ENCODE measurements at regions not wholly inside any gene's neighbourhood (a gene's known extent, or its start where the extent isn't known, plus 50 kb on each side); places are given as distances from the start of the nearest gene placed in this dataset.

GRCh38 chr6:44642349-44642748 is 254.8 kb downstream of the CDC5L start:
- H3K9me2 ChIP-seq (replicated peaks; ENCODE audit: low read depth, low read length), result no peaks in the 10 kb centered on the region
- H3K79me2 ChIP-seq (ENCODE audit: insufficient read depth, low read length), result no peaks in the 10 kb centered on the region
- no peaks in the 10 kb centered on the region for H3K9me3 ChIP-seq (ENCODE audit: insufficient read depth, low read depth, low read length)
- H3K27me3 ChIP-seq (ENCODE audit: insufficient read depth, low read length, poor library complexity, severe bottlenecking), result no peaks in the 10 kb centered on the region
- H2AFZ ChIP-seq (ENCODE audit: low read length), result no peak overlapping the region
- no peaks in the 10 kb centered on the region for H4K20me1 ChIP-seq (ENCODE audit: insufficient read depth, low read length, poor library complexity, severe bottlenecking)
- no peak overlapping the region for H3K4me3 ChIP-seq (ENCODE audit: low read length, poor library complexity, severe bottlenecking)
- H3K4me1 ChIP-seq (ENCODE audit: insufficient read depth, low read length, poor library complexity, severe bottlenecking), result peaks cover 6% of the 10 kb centered on the region
- TF ChIP-seq CTCF (conservative IDR thresholded peaks at IDR 0.05; ENCODE audit: low read length) (no peak), EZH2phosphoT487 (IDR thresholded peaks at IDR 0.05; ENCODE audit: borderline replicate concordance) (no peak)
- no peaks in the 10 kb centered on the region for H3K36me3 ChIP-seq (ENCODE audit: insufficient read depth, low read length)
- H3K4me2 ChIP-seq (ENCODE audit: low read depth, low read length, poor library complexity, severe bottlenecking), result no peak overlapping the region
- no peak overlapping the region for H3K9ac ChIP-seq (ENCODE audit: low read depth, low read length, poor library complexity, severe bottlenecking)
- no peaks in the 10 kb centered on the region for H3F3A ChIP-seq (ENCODE audit: low read depth)

GRCh38 chr6:44642870-44643522 is 255.5 kb downstream of the CDC5L start:
- H3K4me1 ChIP-seq (ENCODE audit: insufficient read depth, low read length, poor library complexity, severe bottlenecking), result peaks cover 6% of the 10 kb centered on the region
- no peak overlapping the region for H3K9ac ChIP-seq (ENCODE audit: low read depth, low read length, poor library complexity, severe bottlenecking)
- H3K4me3 ChIP-seq (ENCODE audit: low read length, poor library complexity, severe bottlenecking), result no peak overlapping the region
- H3K4me2 ChIP-seq (ENCODE audit: low read depth, low read length, poor library complexity, severe bottlenecking), result no peak overlapping the region
- no peaks in the 10 kb centered on the region for H3F3A ChIP-seq (ENCODE audit: low read depth)
- H3K36me3 ChIP-seq (ENCODE audit: insufficient read depth, low read length), result no peaks in the 10 kb centered on the region
- no peaks in the 10 kb centered on the region for H3K9me2 ChIP-seq (replicated peaks; ENCODE audit: low read depth, low read length)
- no peaks in the 10 kb centered on the region for H3K27me3 ChIP-seq (ENCODE audit: insufficient read depth, low read length, poor library complexity, severe bottlenecking)
- no peaks in the 10 kb centered on the region for H4K20me1 ChIP-seq (ENCODE audit: insufficient read depth, low read length, poor library complexity, severe bottlenecking)
- no peak for TF ChIP-seq CTCF (conservative IDR thresholded peaks at IDR 0.05; ENCODE audit: low read length)
- no peak for TF ChIP-seq EZH2phosphoT487 (IDR thresholded peaks at IDR 0.05; ENCODE audit: borderline replicate concordance)
- no peaks in the 10 kb centered on the region for H3K79me2 ChIP-seq (ENCODE audit: insufficient read depth, low read length)
- H3K9me3 ChIP-seq (ENCODE audit: insufficient read depth, low read depth, low read length), result no peaks in the 10 kb centered on the region
- H2AFZ ChIP-seq (ENCODE audit: low read length), result no peak overlapping the region

GRCh38 chr6:44645276-44645675 is 257.8 kb downstream of the CDC5L start:
- Histone ChIP-seq H4K20me1 (ENCODE audit: insufficient read depth, low read length, poor library complexity, severe bottlenecking) (no peaks in the 10 kb centered on the region), H3K9ac (ENCODE audit: low read depth, low read length, poor library complexity, severe bottlenecking) (no peak overlapping the region), H2AFZ (ENCODE audit: low read length) (peak overlapping the region; percentile 67; the same call in 1 of the 2 replicates), H3F3A (ENCODE audit: low read depth) (no peaks in the 10 kb centered on the region), H3K79me2 (ENCODE audit: insufficient read depth, low read length) (no peaks in the 10 kb centered on the region), H3K4me1 (ENCODE audit: insufficient read depth, low read length, poor library complexity, severe bottlenecking) (peaks cover 6% of the 10 kb centered on the region), H3K9me2 (replicated peaks; ENCODE audit: low read depth, low read length) (no peaks in the 10 kb centered on the region), H3K4me2 (ENCODE audit: low read depth, low read length, poor library complexity, severe bottlenecking) (peak overlapping the region; percentile 11), H3K9me3 (ENCODE audit: insufficient read depth, low read depth, low read length) (no peaks in the 10 kb centered on the region), H3K27me3 (ENCODE audit: insufficient read depth, low read length, poor library complexity, severe bottlenecking) (no peaks in the 10 kb centered on the region), H3K4me3 (ENCODE audit: low read length, poor library complexity, severe bottlenecking) (no peak overlapping the region), H3K36me3 (ENCODE audit: insufficient read depth, low read length) (no peaks in the 10 kb centered on the region)
- TF ChIP-seq CTCF (conservative IDR thresholded peaks at IDR 0.05; ENCODE audit: low read length) (peak; percentile 50), EZH2phosphoT487 (IDR thresholded peaks at IDR 0.05; ENCODE audit: borderline replicate concordance) (no peak)

All from Loucy (cell line).